Small intestine (tissue), 7 donors: ENCODE measurements at regions not wholly inside any gene's neighbourhood (a gene's known extent, or its start where the extent isn't known, plus 50 kb on each side); places are given as distances from the start of the nearest gene placed in this dataset.

ENCODE experiments used
- DNase-seq, 2 donors: peaks; one replicate each; pipeline versions ENCODE4 v3.0.0 to v3.0.0-alpha.2; 2013
- FAIRE-seq: peaks from 2 replicates; lab custom pipeline; 2012; peaks lifted over from hg19 to GRCh38; lab: Jason Lieb, UNC
- H3K27ac ChIP-seq, 3 donors: one replicate each; pipeline ENCODE4 v1.5.1; 2013; ENCODE audit warnings: low read length in 2 of 3, mild to moderate bottlenecking in 2 of 3, control low read depth in 1 of 3, inconsistent platforms in 1 of 3, low read depth in 1 of 3, moderate library complexity in 1 of 3
- H3K27me3 ChIP-seq, 3 donors: one replicate each; pipeline ENCODE4 v1.6.1; 2013; ENCODE audit warnings: low read length in 3 of 3, inconsistent platforms in 1 of 3; ENCODE audit not compliant: control insufficient read depth in 3 of 3, insufficient read depth in 3 of 3
- H3K36me3 ChIP-seq, 3 donors: one replicate each; pipeline ENCODE4 v1.6.1; 2013; ENCODE audit warnings: low read length in 3 of 3, inconsistent platforms in 1 of 3, low read depth in 1 of 3, mild to moderate bottlenecking in 1 of 3, moderate library complexity in 1 of 3; ENCODE audit not compliant: control insufficient read depth in 3 of 3, insufficient read depth in 2 of 3
- H3K4me1 ChIP-seq, 3 donors: one replicate each; pipeline ENCODE4 v1.6.1; 2013; ENCODE audit warnings: low read length in 2 of 3, inconsistent platforms in 1 of 3, low read depth in 1 of 3, mild to moderate bottlenecking in 1 of 3, moderate library complexity in 1 of 3; ENCODE audit not compliant: control insufficient read depth in 3 of 3, insufficient read depth in 2 of 3
- H3K4me3 ChIP-seq, 3 donors: one replicate each; pipeline ENCODE4 v1.5.1; 2013; ENCODE audit warnings: low read length in 3 of 3, control low read depth in 1 of 3, inconsistent platforms in 1 of 3, low read depth in 1 of 3, mild to moderate bottlenecking in 1 of 3, moderate library complexity in 1 of 3
- H3K9me3 ChIP-seq, 2 donors: one replicate each; pipeline ENCODE4 v1.6.1; 2013; ENCODE audit warnings: low read depth in 1 of 2, low read length in 1 of 2; ENCODE audit not compliant: control insufficient read depth in 2 of 2, insufficient read depth in 1 of 2
- WGBS, 3 donors: extraction: QIAGEN DNeasy Blood & Tissue Kit; methylation state at CpG; one replicate each; pipeline ENCODE4 v1.1.7; 2013; 5-methylcytosine and 5-hydroxymethylcytosine counted together
- donor health status: healthy with polysubstance abuse.
- donor health status: control.
- donor health status: control.
- donor health status: Bipolar disorder and iron deficiency.
- donor health status: healthy.

GRCh38 chr1:229950908-229951307, 116.1 kb upstream of the GALNT2 start:
- Histone ChIP-seq H3K9me3 (no peaks in the 10 kb centered on the region), H3K36me3 (no peaks in the 10 kb centered on the region), H3K27ac (no peak overlapping the region), H3K4me3 (no peak overlapping the region), H3K4me1 (no peaks in the 10 kb centered on the region), H3K27me3 (no peaks in the 10 kb centered on the region)
- DNase-seq: no peak
- 63 to 81% (median 74%) methylated on average over 1 of the region's 1 CpG for WGBS, 3 donors
- no peak for FAIRE-seq

DNA sequence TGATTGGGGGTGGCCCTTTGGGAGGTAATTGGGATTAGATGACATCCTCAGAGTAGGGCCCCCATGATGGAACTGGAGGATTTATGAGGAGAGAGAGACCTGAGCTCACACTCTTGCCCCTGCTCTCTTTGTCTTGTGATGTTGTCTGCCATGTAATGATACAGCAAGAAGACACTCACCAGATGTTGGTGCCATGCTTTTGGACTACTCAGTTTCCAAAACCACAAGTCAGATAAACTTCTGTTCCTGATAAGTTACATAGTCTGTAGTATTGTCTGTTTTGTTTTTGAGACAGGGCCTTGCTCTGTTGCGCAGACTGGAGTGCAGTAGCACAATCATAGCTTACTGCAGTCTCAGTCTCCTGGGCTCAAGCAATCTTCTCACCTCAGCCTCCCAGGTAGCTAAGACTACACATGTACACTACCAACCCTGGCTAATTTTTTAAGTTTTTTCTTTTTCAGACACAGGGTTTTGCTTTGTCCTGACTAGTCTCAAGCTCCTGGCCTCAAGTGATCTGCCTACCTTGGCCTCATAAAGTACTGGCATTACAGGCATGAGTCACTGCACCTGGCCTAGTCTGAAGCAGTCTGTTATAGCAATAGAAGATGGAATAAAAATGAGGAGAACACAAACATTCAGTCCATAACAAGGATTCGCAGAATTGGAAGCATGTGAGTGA, 115.0 kb upstream of the GALNT2 start:
- DNase-seq (no peak), FAIRE-seq (no peak)
- Histone ChIP-seq H3K4me3 (no peak overlapping the region), H3K27ac (no peak overlapping the region), H3K9me3 (no peaks in the 10 kb centered on the region), H3K4me1 (no peaks in the 10 kb centered on the region), H3K27me3 (no peaks in the 10 kb centered on the region), H3K36me3 (no peaks in the 10 kb centered on the region)
- 81 to 92% (median 88%) methylated on average over 2 of the region's 2 CpGs for WGBS, 3 donors

GRCh38 chr1:229952670-229953520, 114.1 kb upstream of the GALNT2 start:
- Histone ChIP-seq H3K27me3 (no peaks in the 10 kb centered on the region), H3K4me1 (no peaks in the 10 kb centered on the region), H3K27ac (no peak overlapping the region), H3K9me3 (no peaks in the 10 kb centered on the region), H3K4me3 (no peak overlapping the region), H3K36me3 (no peaks in the 10 kb centered on the region)
- 75 to 86% (median 76%) methylated on average over 4 of the region's 4 CpGs for WGBS, 3 donors
- DNase-seq: no peak
- no peak for FAIRE-seq

- Histone ChIP-seq H3K9me3 (no peaks in the 10 kb centered on the region), H3K4me3 (no peak overlapping the region), H3K27me3 (no peaks in the 10 kb centered on the region), H3K4me1 (no peaks in the 10 kb centered on the region), H3K36me3 (no peaks in the 10 kb centered on the region), H3K27ac (no peak overlapping the region)
- peak; percentile 6 to 29 for DNase-seq
- FAIRE-seq: peak; percentile 71
- 14 to 51% (median 24%) methylated on average over 1 of the region's 1 CpG for WGBS, 3 donors
Observed at GRCh38 chr1:229953736-229954326, 113.2 kb upstream of the GALNT2 start.

DNA sequence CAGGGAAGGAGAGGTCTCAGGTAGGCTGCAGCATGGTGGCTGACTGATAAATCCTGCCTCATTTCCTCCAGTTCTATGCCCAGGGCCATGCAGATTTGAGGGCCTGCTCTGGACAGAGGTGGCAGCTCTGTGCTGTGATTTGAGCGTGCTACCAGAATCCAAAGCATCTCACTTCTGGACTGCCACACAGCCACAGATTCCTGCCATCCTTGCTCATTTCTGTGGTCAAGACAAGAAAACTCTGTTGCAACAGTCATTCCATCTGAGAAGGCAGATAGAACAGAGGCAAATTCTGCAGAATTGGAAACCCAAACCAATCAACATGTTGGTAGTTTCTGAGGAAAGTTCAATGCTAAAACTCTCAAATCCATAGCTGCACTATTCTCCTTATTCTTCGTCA, 102.8 kb upstream of the GALNT2 start:
- Histone ChIP-seq H3K4me3 (no peak overlapping the region), H3K9me3 (no peaks in the 10 kb centered on the region), H3K27ac (no peak overlapping the region), H3K4me1 (no peaks in the 10 kb centered on the region), H3K27me3 (peaks cover 0 to 3% (median 0%) of the 10 kb centered on the region in 3 donors), H3K36me3 (peaks cover 0 to 1% (median 0%) of the 10 kb centered on the region in 3 donors)
- FAIRE-seq: no peak
- no peak for DNase-seq
- WGBS, 3 donors: 92 to 93% (median 92%) methylated on average over 2 of the region's 2 CpGs

- FAIRE-seq: no peak
- H3K36me3 ChIP-seq: no peaks in the 10 kb centered on the region
Observed at GRCh38 chr1:229970714-229971113, 96.3 kb upstream of the GALNT2 start.

GRCh38 chr1:229971141-229971540, 95.9 kb upstream of the GALNT2 start:
- Histone ChIP-seq H3K9me3 (peaks cover 0 to 7% of the 10 kb centered on the region in 2 donors), H3K27ac (no peak overlapping the region), H3K27me3 (peaks cover 0 to 4% (median 3%) of the 10 kb centered on the region in 3 donors), H3K36me3 (no peaks in the 10 kb centered on the region), H3K4me3 (no peak overlapping the region), H3K4me1 (no peaks in the 10 kb centered on the region)
- no peak for FAIRE-seq
- 94 to 96% (median 95%) methylated on average over 13 of the region's 13 CpGs for WGBS, 3 donors
- DNase-seq: no peak

More at GRCh38 chr1:229970714-229971113, 96.3 kb upstream of the GALNT2 start:
- no peak overlapping the region for H3K27ac ChIP-seq
- peaks cover 0 to 3% (median 3%) of the 10 kb centered on the region in 3 donors for H3K27me3 ChIP-seq
- H3K9me3 ChIP-seq: peaks cover 0 to 3% of the 10 kb centered on the region in 2 donors
- DNase-seq: no peak
- H3K4me1 ChIP-seq: no peaks in the 10 kb centered on the region
- WGBS, 3 donors: 73 to 82% (median 78%) methylated on average over 8 of the region's 8 CpGs
- no peak overlapping the region for H3K4me3 ChIP-seq

DNA sequence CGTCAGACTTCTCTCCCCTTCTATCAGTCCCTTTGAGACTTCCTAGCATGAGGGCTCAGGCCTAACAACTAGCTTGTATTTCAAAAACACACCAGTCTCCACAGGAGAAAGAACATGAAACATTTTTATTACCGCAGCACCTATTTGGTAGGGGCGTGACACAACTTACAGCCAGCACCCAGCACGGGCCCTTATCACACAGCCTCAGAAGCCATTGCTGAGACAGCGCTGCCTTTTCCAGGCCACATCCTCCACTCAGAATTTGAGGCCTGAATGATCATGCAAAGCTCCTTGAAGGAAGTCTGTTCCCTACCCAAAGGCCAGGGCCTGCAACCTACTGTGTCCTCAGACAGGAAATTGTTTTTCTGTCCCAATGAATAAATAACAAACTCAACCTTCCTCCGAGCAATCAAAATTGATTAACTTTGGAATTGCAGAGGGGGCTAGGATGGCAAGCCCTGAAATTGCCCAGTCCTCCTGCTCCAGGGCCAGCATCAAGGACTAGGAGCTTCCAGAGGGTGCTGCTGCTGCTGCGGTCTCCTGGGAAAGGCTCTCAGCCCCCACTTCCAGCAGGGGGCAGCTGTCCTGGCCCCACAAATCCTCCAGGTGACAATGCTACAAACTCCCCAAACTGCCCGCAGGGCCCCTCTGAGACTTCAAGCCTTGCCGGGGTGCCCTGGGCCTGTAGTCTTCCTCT, 94.3 kb upstream of the GALNT2 start:
- DNase-seq: peak in 1 of 2 donors; percentile 39
- Histone ChIP-seq H3K4me3 (no peak overlapping the region), H3K4me1 (no peaks in the 10 kb centered on the region), H3K27me3 (peaks cover 0 to 6% (median 3%) of the 10 kb centered on the region in 3 donors), H3K36me3 (no peaks in the 10 kb centered on the region), H3K27ac (no peak overlapping the region), H3K9me3 (peaks cover 0 to 10% of the 10 kb centered on the region in 2 donors)
- 74 to 81% (median 77%) methylated on average over 9 of the region's 9 CpGs for WGBS, 3 donors
- no peak for FAIRE-seq
